SU-DHL-6 (cell line): ENCODE measurements at regions not wholly inside any gene's neighbourhood (a gene's known extent, or its start where the extent isn't known, plus 50 kb on each side); places are given as distances from the start of the nearest gene placed in this dataset.

Source experiments
- EZH2phosphoT487 ChIP-seq: fragments of 200-600 bp; sonication (generic), shearing (Covaris generic); conservative IDR thresholded peaks from 2 replicates; pipeline ENCODE4 v1.6.1; 2018; ENCODE audit warnings: mild to moderate bottlenecking, antibody characterized with exemption, low read length, moderate library complexity, mixed read lengths
- TF ChIP-seq, protein P1 (sequence below): fragments of 200-600 bp; sonication (generic); IDR thresholded peaks from one replicate; pipeline ENCODE4 v1.5.1; 2017; ENCODE audit warnings: antibody characterized with exemption, mild to moderate bottlenecking, low read length, moderate library complexity; ENCODE audit not compliant: insufficient read depth, poor library complexity, severe bottlenecking

- TF ChIP-seq, protein P1, sequence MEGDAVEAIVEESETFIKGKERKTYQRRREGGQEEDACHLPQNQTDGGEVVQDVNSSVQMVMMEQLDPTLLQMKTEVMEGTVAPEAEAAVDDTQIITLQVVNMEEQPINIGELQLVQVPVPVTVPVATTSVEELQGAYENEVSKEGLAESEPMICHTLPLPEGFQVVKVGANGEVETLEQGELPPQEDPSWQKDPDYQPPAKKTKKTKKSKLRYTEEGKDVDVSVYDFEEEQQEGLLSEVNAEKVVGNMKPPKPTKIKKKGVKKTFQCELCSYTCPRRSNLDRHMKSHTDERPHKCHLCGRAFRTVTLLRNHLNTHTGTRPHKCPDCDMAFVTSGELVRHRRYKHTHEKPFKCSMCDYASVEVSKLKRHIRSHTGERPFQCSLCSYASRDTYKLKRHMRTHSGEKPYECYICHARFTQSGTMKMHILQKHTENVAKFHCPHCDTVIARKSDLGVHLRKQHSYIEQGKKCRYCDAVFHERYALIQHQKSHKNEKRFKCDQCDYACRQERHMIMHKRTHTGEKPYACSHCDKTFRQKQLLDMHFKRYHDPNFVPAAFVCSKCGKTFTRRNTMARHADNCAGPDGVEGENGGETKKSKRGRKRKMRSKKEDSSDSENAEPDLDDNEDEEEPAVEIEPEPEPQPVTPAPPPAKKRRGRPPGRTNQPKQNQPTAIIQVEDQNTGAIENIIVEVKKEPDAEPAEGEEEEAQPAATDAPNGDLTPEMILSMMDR: no peak
- TF ChIP-seq EZH2phosphoT487: no peak
Measured at GRCh38 chr5:19067741-19068140, 920.3 kb downstream of the CDH18 start.
